Stimulated activated CD8-positive, alpha-beta memory T cell treated with anti-CD3 and anti-CD28 coated beads, Interleukin-12 subunit alpha, Interleukin-12 subunit beta, amount 100 ng/mL, for 24 hours (primary cell): ENCODE measurements at regions not wholly inside any gene's neighbourhood (a gene's known extent, or its start where the extent isn't known, plus 50 kb on each side); places are given as distances from the start of the nearest gene placed in this dataset.

Experiments
- DNase-seq: peaks from one replicate; pipeline ENCODE4 v3.0.0-alpha.2; 2020; ENCODE audit errors: extremely low read depth

GRCh38 chr14:98112194-98112780, 1159.7 kb downstream of the BCL11B start:
- no peak for DNase-seq

GRCh38 chr14:98114122-98114895, 1157.7 kb downstream of the BCL11B start:
- no peak for DNase-seq

GRCh38 chr14:98114946-98115345, 1157.1 kb downstream of the BCL11B start:
- no peak for DNase-seq

- DNase-seq = no peak
Observed at GRCh38 chr14:98118749-98119148, 1153.2 kb downstream of the BCL11B start.

- DNase-seq = no peak
Observed at GRCh38 chr14:98119739-98120138, 1152.3 kb downstream of the BCL11B start.

- no peak for DNase-seq
Observed at GRCh38 chr14:98120831-98121464, 1151.0 kb downstream of the BCL11B start.

- DNase-seq = no peak
Observed at GRCh38 chr14:98122527-98122926, 1149.5 kb downstream of the BCL11B start.

- DNase-seq = no peak
Observed at GRCh38 chr14:98130691-98131090, 1141.3 kb downstream of the BCL11B start.

- DNase-seq = no peak
Observed at GRCh38 chr14:98131406-98131805, 1140.6 kb downstream of the BCL11B start.

GRCh38 chr14:98133806-98134205, 1138.2 kb downstream of the BCL11B start:
- no peak for DNase-seq

- no peak for DNase-seq
Observed at GRCh38 chr14:98136012-98136789, 1135.8 kb downstream of the BCL11B start.

GRCh38 chr14:98137131-98138025, 1134.6 kb downstream of the BCL11B start:
- no peak for DNase-seq

- no peak for DNase-seq
Observed at GRCh38 chr14:98138666-98139065, 1133.3 kb downstream of the BCL11B start.

GRCh38 chr14:98140862-98141530, 1131.0 kb downstream of the BCL11B start:
- DNase-seq = no peak

- no peak for DNase-seq
Observed at GRCh38 chr14:98143566-98143965, 1128.4 kb downstream of the BCL11B start.

GRCh38 chr14:98144964-98145363, 1127.0 kb downstream of the BCL11B start:
- no peak for DNase-seq

- no peak for DNase-seq
Observed at GRCh38 chr14:98146416-98146815, 1125.6 kb downstream of the BCL11B start.

- DNase-seq = no peak
Observed at GRCh38 chr14:98154254-98154653, 1117.7 kb downstream of the BCL11B start.

- DNase-seq = no peak
Observed at GRCh38 chr14:98156411-98156810, 1115.6 kb downstream of the BCL11B start.

GRCh38 chr14:98160901-98161300, 1111.1 kb downstream of the BCL11B start:
- DNase-seq = no peak

GRCh38 chr14:98161356-98161755, 1110.6 kb downstream of the BCL11B start:
- DNase-seq = no peak
